ENCODE measurements at regions not wholly inside any gene's neighbourhood (a gene's known extent, or its start where the extent isn't known, plus 50 kb on each side); places are given as distances from the start of the nearest gene placed in this dataset.

- Histone ChIP-seq H3K4me1 (ENCODE audit: control insufficient read depth, insufficient read depth, low read length, poor library complexity, severe bottlenecking) (no peaks in the 10 kb centered on the region), H3K9me3 (ENCODE audit: control insufficient read depth in 2 of 2, low read length in 2 of 2) (peaks cover 0 to 5% of the 10 kb centered on the region in 2 experiments), H3K4me3 (ENCODE audit: low read depth, low read length) (no peak overlapping the region), H3K27me3 (ENCODE audit: control insufficient read depth, insufficient read depth, low read length) (no peaks in the 10 kb centered on the region), H3K36me3 (ENCODE audit: control insufficient read depth, insufficient read depth, low read length) (no peaks in the 10 kb centered on the region), H3K27ac (ENCODE audit: insufficient read depth, low read length, poor library complexity, severe bottlenecking) (no peak overlapping the region)
- Mint-ChIP-seq H3K4me3 (no peak overlapping the region), H3K9me3 (peaks cover 0 to 9% (median 2%) of the 10 kb centered on the region in 7 donors), H3K4me1 (no peaks in the 10 kb centered on the region), H3K27ac (no peak overlapping the region), H3K36me3 (no peaks in the 10 kb centered on the region), H3K27me3 (peaks cover 21% of the 10 kb centered on the region)
- no peak for ATAC-seq (ENCODE audit: low read depth in 2 of 2)
- DNase-seq: no peak
These were observed 163.8 kb downstream of the CHST1 start for GRCh38 chr11:45501392-45502225.

- no peak overlapping the region for H3K4me3 ChIP-seq (ENCODE audit: low read depth, low read length)
- peaks cover 22% of the 10 kb centered on the region for H3K27me3 Mint-ChIP-seq
- no peaks in the 10 kb centered on the region for H3K4me1 ChIP-seq (ENCODE audit: control insufficient read depth, insufficient read depth, low read length, poor library complexity, severe bottlenecking)
- no peaks in the 10 kb centered on the region for H3K4me1 Mint-ChIP-seq
- H3K36me3 ChIP-seq (ENCODE audit: control insufficient read depth, insufficient read depth, low read length): no peaks in the 10 kb centered on the region
- peaks cover 0 to 9% (median 2%) of the 10 kb centered on the region in 7 donors for H3K9me3 Mint-ChIP-seq
- H3K27me3 ChIP-seq (ENCODE audit: control insufficient read depth, insufficient read depth, low read length): no peaks in the 10 kb centered on the region
- no peak overlapping the region for H3K4me3 Mint-ChIP-seq
- peaks cover 0 to 5% of the 10 kb centered on the region in 2 experiments for H3K9me3 ChIP-seq (ENCODE audit: control insufficient read depth in 2 of 2, low read length in 2 of 2)
- ATAC-seq (ENCODE audit: low read depth in 2 of 2): no peak
- DNase-seq: no peak
- no peak overlapping the region for H3K27ac Mint-ChIP-seq
- no peaks in the 10 kb centered on the region for H3K36me3 Mint-ChIP-seq
- no peak overlapping the region for H3K27ac ChIP-seq (ENCODE audit: insufficient read depth, low read length, poor library complexity, severe bottlenecking)
These were observed 165.0 kb downstream of the CHST1 start for GRCh38 chr11:45500451-45500850.

GRCh38 chr11:45494738-45495137, 170.7 kb downstream of the CHST1 start:
- H3K4me1 Mint-ChIP-seq: no peaks in the 10 kb centered on the region

GRCh38 chr11:45489281-45489905, 176.0 kb downstream of the CHST1 start:
- no peak for ATAC-seq (ENCODE audit: low read depth in 2 of 2)
- Mint-ChIP-seq H3K36me3 (no peaks in the 10 kb centered on the region), H3K9me3 (peaks cover 0 to 7% (median 0%) of the 10 kb centered on the region in 7 donors)

More at GRCh38 chr11:45494738-45495137, 170.7 kb downstream of the CHST1 start:
- Mint-ChIP-seq H3K36me3 (no peaks in the 10 kb centered on the region), H3K27me3 (peaks cover 31% of the 10 kb centered on the region), H3K9me3 (peaks cover 0 to 7% (median 0%) of the 10 kb centered on the region in 7 donors), H3K4me3 (no peak overlapping the region), H3K27ac (no peak overlapping the region)
- peaks cover 0 to 1% of the 10 kb centered on the region in 2 experiments for H3K9me3 ChIP-seq (ENCODE audit: control insufficient read depth in 2 of 2, low read length in 2 of 2)
- DNase-seq (no peak), ATAC-seq (ENCODE audit: low read depth in 2 of 2) (no peak)
- no peak overlapping the region for H3K4me3 ChIP-seq (ENCODE audit: low read depth, low read length)
- H3K27me3 ChIP-seq (ENCODE audit: control insufficient read depth, insufficient read depth, low read length): peaks cover 12% of the 10 kb centered on the region
- H3K4me1 ChIP-seq (ENCODE audit: control insufficient read depth, insufficient read depth, low read length, poor library complexity, severe bottlenecking): no peaks in the 10 kb centered on the region
- H3K36me3 ChIP-seq (ENCODE audit: control insufficient read depth, insufficient read depth, low read length): no peaks in the 10 kb centered on the region
- H3K27ac ChIP-seq (ENCODE audit: insufficient read depth, low read length, poor library complexity, severe bottlenecking): no peak overlapping the region

GRCh38 chr11:45486461-45486860, 179.0 kb downstream of the CHST1 start:
- Histone ChIP-seq H3K27ac (ENCODE audit: insufficient read depth, low read length, poor library complexity, severe bottlenecking) (no peak overlapping the region), H3K36me3 (ENCODE audit: control insufficient read depth, insufficient read depth, low read length) (no peaks in the 10 kb centered on the region), H3K9me3 (ENCODE audit: control insufficient read depth in 2 of 2, low read length in 2 of 2) (no peaks in the 10 kb centered on the region), H3K4me3 (ENCODE audit: low read depth, low read length) (no peak overlapping the region), H3K27me3 (ENCODE audit: control insufficient read depth, insufficient read depth, low read length) (peaks cover 6% of the 10 kb centered on the region), H3K4me1 (ENCODE audit: control insufficient read depth, insufficient read depth, low read length, poor library complexity, severe bottlenecking) (no peaks in the 10 kb centered on the region)
- Mint-ChIP-seq H3K27ac (no peak overlapping the region), H3K36me3 (no peaks in the 10 kb centered on the region), H3K4me1 (no peaks in the 10 kb centered on the region), H3K27me3 (peaks cover 12% of the 10 kb centered on the region), H3K9me3 (peaks cover 0 to 4% (median 0%) of the 10 kb centered on the region in 7 donors), H3K4me3 (no peak overlapping the region)
- ATAC-seq (ENCODE audit: low read depth in 2 of 2): no peak
- no peak for DNase-seq

More at GRCh38 chr11:45489281-45489905, 176.0 kb downstream of the CHST1 start:
- Mint-ChIP-seq H3K4me3 (no peak overlapping the region), H3K4me1 (no peaks in the 10 kb centered on the region), H3K27me3 (peaks cover 9% of the 10 kb centered on the region), H3K27ac (peak overlapping the region in 1 of 3 donors; percentile 35)
- Histone ChIP-seq H3K9me3 (ENCODE audit: control insufficient read depth in 2 of 2, low read length in 2 of 2) (peaks cover 0 to 1% of the 10 kb centered on the region in 2 experiments), H3K27ac (ENCODE audit: insufficient read depth, low read length, poor library complexity, severe bottlenecking) (no peak overlapping the region), H3K4me1 (ENCODE audit: control insufficient read depth, insufficient read depth, low read length, poor library complexity, severe bottlenecking) (no peaks in the 10 kb centered on the region), H3K36me3 (ENCODE audit: control insufficient read depth, insufficient read depth, low read length) (no peaks in the 10 kb centered on the region), H3K27me3 (ENCODE audit: control insufficient read depth, insufficient read depth, low read length) (peaks cover 12% of the 10 kb centered on the region), H3K4me3 (ENCODE audit: low read depth, low read length) (no peak overlapping the region)
- no peak for DNase-seq

GRCh38 chr11:45485070-45485707, 180.2 kb downstream of the CHST1 start:
- no peaks in the 10 kb centered on the region for H3K36me3 Mint-ChIP-seq
- no peak overlapping the region for H3K4me3 ChIP-seq (ENCODE audit: low read depth, low read length)
- H3K9me3 Mint-ChIP-seq: peaks cover 0 to 2% (median 0%) of the 10 kb centered on the region in 7 donors
- H3K36me3 ChIP-seq (ENCODE audit: control insufficient read depth, insufficient read depth, low read length): no peaks in the 10 kb centered on the region
- H3K27me3 Mint-ChIP-seq: peaks cover 6% of the 10 kb centered on the region
- H3K27ac ChIP-seq (ENCODE audit: insufficient read depth, low read length, poor library complexity, severe bottlenecking): no peak overlapping the region
- ATAC-seq (ENCODE audit: low read depth in 2 of 2) (no peak), DNase-seq (no peak)
- H3K4me1 Mint-ChIP-seq: no peaks in the 10 kb centered on the region
- H3K4me1 ChIP-seq (ENCODE audit: control insufficient read depth, insufficient read depth, low read length, poor library complexity, severe bottlenecking): no peaks in the 10 kb centered on the region
- no peaks in the 10 kb centered on the region for H3K9me3 ChIP-seq (ENCODE audit: control insufficient read depth in 2 of 2, low read length in 2 of 2)
- H3K4me3 Mint-ChIP-seq: no peak overlapping the region
- peaks cover 3% of the 10 kb centered on the region for H3K27me3 ChIP-seq (ENCODE audit: control insufficient read depth, insufficient read depth, low read length)
- no peak overlapping the region for H3K27ac Mint-ChIP-seq

GRCh38 chr11:45484326-45484883, 181.0 kb downstream of the CHST1 start:
- Mint-ChIP-seq H3K4me1 (no peaks in the 10 kb centered on the region), H3K9me3 (peaks cover 0 to 2% (median 0%) of the 10 kb centered on the region in 7 donors), H3K27me3 (peaks cover 6% of the 10 kb centered on the region), H3K27ac (no peak overlapping the region), H3K36me3 (no peaks in the 10 kb centered on the region), H3K4me3 (no peak overlapping the region)
- Histone ChIP-seq H3K27ac (ENCODE audit: insufficient read depth, low read length, poor library complexity, severe bottlenecking) (no peak overlapping the region), H3K27me3 (ENCODE audit: control insufficient read depth, insufficient read depth, low read length) (peaks cover 4% of the 10 kb centered on the region), H3K4me3 (ENCODE audit: low read depth, low read length) (no peak overlapping the region), H3K9me3 (ENCODE audit: control insufficient read depth in 2 of 2, low read length in 2 of 2) (no peaks in the 10 kb centered on the region), H3K4me1 (ENCODE audit: control insufficient read depth, insufficient read depth, low read length, poor library complexity, severe bottlenecking) (no peaks in the 10 kb centered on the region), H3K36me3 (ENCODE audit: control insufficient read depth, insufficient read depth, low read length) (no peaks in the 10 kb centered on the region)
- no peak for DNase-seq
- no peak for ATAC-seq (ENCODE audit: low read depth in 2 of 2)
